ENCODE measurements at regions not wholly inside any gene's neighbourhood (a gene's known extent, or its start where the extent isn't known, plus 50 kb on each side); places are given as distances from the start of the nearest gene placed in this dataset.

DNA sequence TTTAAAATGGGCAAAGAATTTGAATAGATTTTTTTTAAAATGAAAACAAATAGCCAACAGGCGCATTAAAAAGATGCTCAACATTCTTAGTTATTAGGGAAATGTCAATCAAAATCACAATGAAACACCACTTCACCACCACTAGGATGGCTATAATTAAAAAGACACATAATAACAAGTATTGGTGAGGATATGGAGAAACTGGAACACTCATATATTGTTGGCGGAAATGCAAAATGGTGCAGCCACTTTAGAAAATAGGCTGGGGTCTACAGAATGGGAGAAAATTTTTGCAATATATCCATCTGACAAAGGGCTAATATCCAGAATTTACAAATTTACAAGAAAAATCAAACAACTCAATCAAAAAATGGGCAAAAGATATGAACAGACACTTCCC, 107.8 kb upstream of the FOXD3 start:
- DNase-seq: no peak

DNA sequence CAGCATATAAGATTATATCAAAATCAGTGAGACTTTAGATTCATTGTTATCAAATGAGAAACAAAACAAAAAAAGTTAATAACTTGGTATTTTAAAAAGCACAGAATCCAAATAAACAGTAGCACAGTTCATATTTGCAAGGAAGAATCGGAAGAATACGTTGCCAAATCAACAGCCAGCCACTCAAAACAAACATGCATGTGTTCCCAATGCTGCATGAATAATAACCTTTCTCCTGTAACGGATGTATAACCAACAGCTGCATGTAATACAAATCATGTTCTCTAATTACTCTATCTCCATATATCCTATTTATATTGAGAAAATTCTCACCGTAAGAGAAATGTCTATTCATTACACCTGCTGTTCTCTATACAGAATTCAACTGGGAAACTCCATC, 98.9 kb upstream of the FOXD3 start:
- no peak for DNase-seq

- no peak for DNase-seq
Observed at GRCh38 chr1:63230722-63231121, 91.6 kb upstream of the FOXD3 start.

DNA sequence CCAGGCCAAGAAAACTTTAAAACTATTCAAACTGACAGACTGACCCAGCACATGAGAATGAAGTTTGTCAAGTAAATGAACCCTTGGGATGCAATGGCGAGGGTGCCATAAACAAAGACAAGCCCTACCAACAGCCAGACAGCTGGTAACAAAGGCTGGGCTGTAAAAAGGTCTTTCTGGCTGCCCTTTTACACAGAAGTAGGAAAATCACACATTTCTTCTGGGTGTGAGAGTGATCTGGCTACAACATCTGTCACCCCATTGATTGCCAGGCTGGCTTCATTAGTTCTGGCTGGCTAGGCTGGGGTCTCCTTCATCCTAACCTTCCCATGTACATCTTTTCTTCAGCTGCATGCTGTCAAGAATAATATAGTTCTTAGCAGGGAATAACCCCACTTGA, 83.6 kb upstream of the FOXD3 start:
- no peak for DNase-seq

- no peak for DNase-seq
Observed at GRCh38 chr1:63245186-63245585, 77.2 kb upstream of the FOXD3 start.

GRCh38 chr1:63248216-63248615, 74.2 kb upstream of the FOXD3 start:
- no peak for DNase-seq

DNA sequence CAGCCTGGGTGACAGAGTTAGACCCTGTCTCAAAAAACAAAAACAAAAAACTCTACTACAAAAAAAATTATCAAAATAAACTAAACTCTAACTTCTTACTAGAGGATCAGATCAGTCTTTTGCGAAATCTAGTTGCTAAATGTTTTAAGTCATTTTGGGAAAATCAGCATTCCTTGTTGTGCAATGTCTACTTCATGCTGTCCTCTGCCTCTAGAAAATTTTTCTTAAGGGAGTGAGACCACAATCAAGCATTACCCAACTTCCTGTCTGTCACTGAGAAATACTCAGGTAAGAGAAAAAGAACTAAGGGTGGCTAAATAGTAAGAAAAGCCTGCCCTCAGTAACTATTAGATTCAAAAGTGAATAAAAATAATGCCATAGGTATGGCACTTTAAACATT, 67.2 kb upstream of the FOXD3 start:
- DNase-seq: no peak

- DNase-seq: no peak
Observed at GRCh38 chr1:63261736-63262458, 60.5 kb upstream of the FOXD3 start.

- no peak for DNase-seq
Observed at GRCh38 chr1:63262459-63262770, 60.0 kb upstream of the FOXD3 start.

GRCh38 chr1:63264161-63264560, 58.2 kb upstream of the FOXD3 start:
- DNase-seq: no peak

DNA sequence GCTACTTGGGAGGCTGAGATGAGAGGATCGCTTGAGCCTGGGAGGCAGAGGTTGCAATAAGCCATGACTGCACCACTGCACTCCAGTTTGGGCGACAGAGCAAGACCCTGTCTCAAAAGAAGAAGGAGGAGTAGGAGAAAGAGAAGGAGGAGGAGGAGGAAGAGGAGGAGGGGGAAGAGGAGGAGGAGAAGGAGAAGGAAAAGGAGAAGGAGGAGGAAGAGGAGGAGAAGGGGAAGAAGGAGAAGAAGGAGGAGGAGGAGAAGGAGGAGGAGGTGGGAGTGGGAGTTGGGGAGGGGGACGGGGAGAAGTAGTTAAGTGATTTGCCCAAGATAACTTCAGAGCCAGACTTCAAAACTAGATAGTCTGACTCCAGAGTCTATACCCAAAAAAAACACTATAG, 55.5 kb upstream of the FOXD3 start:
- no peak for DNase-seq

GRCh38 chr1:63268876-63269275, 53.5 kb upstream of the FOXD3 start:
- DNase-seq: no peak

DNA sequence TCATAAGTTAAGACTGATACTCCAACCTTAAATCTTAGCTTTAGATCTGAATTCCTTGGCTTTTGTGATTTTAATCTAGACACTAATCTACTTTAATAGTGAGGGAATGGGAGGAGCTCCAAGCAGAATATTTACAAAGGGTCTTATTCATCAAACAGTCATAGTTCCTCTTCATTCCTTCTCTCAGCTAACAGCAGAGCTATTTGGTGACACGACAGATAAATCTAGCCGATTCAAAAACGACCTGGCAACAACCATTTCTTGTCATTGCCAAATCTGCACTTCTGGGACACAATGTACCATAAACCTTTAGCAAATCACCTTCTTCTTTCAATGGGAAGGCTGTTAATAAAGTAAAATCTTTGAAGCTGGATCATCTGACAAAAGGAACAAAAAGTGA, 52.8 kb upstream of the FOXD3 start:
- DNase-seq: no peak
